Tibial nerve (tissue), 3 donors: ENCODE measurements at regions not wholly inside any gene's neighbourhood (a gene's known extent, or its start where the extent isn't known, plus 50 kb on each side); places are given as distances from the start of the nearest gene placed in this dataset.

Experiments
- POLR2A ChIP-seq, 2 donors: fragments of 450-650 bp; IDR thresholded peaks; one replicate each; pipeline ENCODE4 v1.6.1; 2017; ENCODE audit warnings: antibody characterized with exemption in 2 of 2, mild to moderate bottlenecking in 2 of 2, moderate library complexity in 2 of 2
- TF ChIP-seq, protein P1 (sequence below), 5 experiments: fragments of 200-600 bp in 3 of 5; fragments of 450-650 bp in 2 of 5; sonication (generic) in 3 of 5; IDR thresholded peaks; one replicate each; pipeline ENCODE4 v1.5.1; 2016 to 2019; ENCODE audit warnings: antibody characterized with exemption in 5 of 5, mild to moderate bottlenecking in 3 of 5, moderate library complexity in 2 of 5

- no peak for TF ChIP-seq POLR2A (IDR thresholded peaks at IDR 0.05)
- TF ChIP-seq, protein P1, sequence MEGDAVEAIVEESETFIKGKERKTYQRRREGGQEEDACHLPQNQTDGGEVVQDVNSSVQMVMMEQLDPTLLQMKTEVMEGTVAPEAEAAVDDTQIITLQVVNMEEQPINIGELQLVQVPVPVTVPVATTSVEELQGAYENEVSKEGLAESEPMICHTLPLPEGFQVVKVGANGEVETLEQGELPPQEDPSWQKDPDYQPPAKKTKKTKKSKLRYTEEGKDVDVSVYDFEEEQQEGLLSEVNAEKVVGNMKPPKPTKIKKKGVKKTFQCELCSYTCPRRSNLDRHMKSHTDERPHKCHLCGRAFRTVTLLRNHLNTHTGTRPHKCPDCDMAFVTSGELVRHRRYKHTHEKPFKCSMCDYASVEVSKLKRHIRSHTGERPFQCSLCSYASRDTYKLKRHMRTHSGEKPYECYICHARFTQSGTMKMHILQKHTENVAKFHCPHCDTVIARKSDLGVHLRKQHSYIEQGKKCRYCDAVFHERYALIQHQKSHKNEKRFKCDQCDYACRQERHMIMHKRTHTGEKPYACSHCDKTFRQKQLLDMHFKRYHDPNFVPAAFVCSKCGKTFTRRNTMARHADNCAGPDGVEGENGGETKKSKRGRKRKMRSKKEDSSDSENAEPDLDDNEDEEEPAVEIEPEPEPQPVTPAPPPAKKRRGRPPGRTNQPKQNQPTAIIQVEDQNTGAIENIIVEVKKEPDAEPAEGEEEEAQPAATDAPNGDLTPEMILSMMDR (IDR thresholded peaks at IDR 0.05), result no peak
Measured at GRCh38 chr16:60852635-60853034, 1183.6 kb downstream of the CDH8 start.
